OCI-LY7 (cell line): ENCODE measurements at regions not wholly inside any gene's neighbourhood (a gene's known extent, or its start where the extent isn't known, plus 50 kb on each side); places are given as distances from the start of the nearest gene placed in this dataset.

Experiments used
- BruUV-seq: library from RNA; stranded (reverse); fragments of 400-500 nt; replicated peaks from 2 replicates; lab custom pipeline; 2021; lab: Mats Ljungman, UMichigan
- CTCF ChIA-PET: fragments of 300-600 bp; sonication (Branson Sonifier 250); formaldehyde crosslinking; loops from one replicate; lab custom pipeline; 2022; ENCODE audit warnings: antibody characterized with exemption; ENCODE audit not compliant: unreplicated experiment; lab: Charles Lee
- POLR2A ChIA-PET: fragments of 300-600 bp; sonication (Branson Sonifier 250); formaldehyde crosslinking; loops from one replicate; lab custom pipeline; 2022; ENCODE audit warnings: antibody characterized with exemption; lab: Charles Lee
- DNase-seq: peaks from one replicate; pipeline ENCODE4 v3.0.0-alpha.2; 2015; ENCODE audit warnings: low spot score
- H2AFZ ChIP-seq: fragments of 200-600 bp; sonication (generic), shearing (Covaris generic); 2 replicates; pipeline ENCODE4 v1.6.1; 2014; ENCODE audit warnings: mild to moderate bottlenecking, antibody characterized with exemption, low read length, moderate library complexity
- H3K27ac ChIP-seq: fragments of 200-600 bp; sonication (generic); 2 replicates; pipeline ENCODE4 v1.5.1; 2014; ENCODE audit warnings: mixed run types, low read depth, mild to moderate bottlenecking, moderate library complexity, low read length, inconsistent platforms; ENCODE audit not compliant: poor library complexity, severe bottlenecking
- H3K36me3 ChIP-seq: fragments of 200-600 bp; sonication (generic); 2 replicates; pipeline ENCODE4 v1.6.1; 2014; ENCODE audit warnings: mild to moderate bottlenecking, antibody characterized with exemption, low read length, moderate library complexity, mixed read lengths; ENCODE audit not compliant: insufficient read depth
- H3K4me1 ChIP-seq: fragments of 200-600 bp; sonication (generic); 2 replicates; pipeline ENCODE4 v1.5.1; 2014; ENCODE audit warnings: mild to moderate bottlenecking, low read length; ENCODE audit not compliant: insufficient read depth, poor library complexity, severe bottlenecking
- H3K4me2 ChIP-seq: fragments of 200-600 bp; sonication (generic); 2 replicates; pipeline ENCODE4 v1.6.1; 2014; ENCODE audit warnings: mild to moderate bottlenecking, low read length
- H3K4me3 ChIP-seq: fragments of 200-600 bp; sonication (generic); 2 replicates; pipeline ENCODE4 v1.5.1; 2014; ENCODE audit warnings: mild to moderate bottlenecking, low read depth, low read length; ENCODE audit not compliant: poor library complexity, severe bottlenecking
- H3K79me2 ChIP-seq: fragments of 200-600 bp; sonication (generic); 2 replicates; pipeline ENCODE4 v1.6.1; 2016; ENCODE audit warnings: low read depth, mild to moderate bottlenecking, low read length, moderate library complexity, mixed read lengths; ENCODE audit not compliant: insufficient read depth
- H3K9me2 ChIP-seq: fragments of 200-600 bp; sonication (generic); 2 replicates; pipeline ENCODE4 v1.6.1; 2016; ENCODE audit warnings: mild to moderate bottlenecking, low read length, mixed read lengths; ENCODE audit not compliant: insufficient read depth
- H3K9me3 ChIP-seq: fragments of 200-600 bp; sonication (generic); 2 replicates; pipeline ENCODE4 v1.6.1; 2014; ENCODE audit warnings: mild to moderate bottlenecking, mixed run types, low read length, mixed read lengths
- H4K20me1 ChIP-seq: fragments of 200-600 bp; sonication (generic); 2 replicates; pipeline ENCODE4 v1.6.1; 2014; ENCODE audit warnings: mild to moderate bottlenecking, antibody characterized with exemption, low read length, moderate library complexity, mixed read lengths; ENCODE audit not compliant: insufficient read depth
- CTCF ChIP-seq: fragments of 200-600 bp; sonication (generic); conservative IDR thresholded peaks from 2 replicates; pipeline ENCODE4 v1.5.1; 2014; ENCODE audit warnings: mild to moderate bottlenecking, antibody characterized with exemption, low read length, moderate library complexity, mixed read lengths
- EZH2phosphoT487 ChIP-seq: fragments of 200-600 bp; sonication (generic); IDR thresholded peaks from 2 replicates; pipeline ENCODE4 v1.6.1; 2018; ENCODE audit warnings: low read depth, borderline replicate concordance, mild to moderate bottlenecking, mixed run types, antibody characterized with exemption, low read length, moderate library complexity, mixed read lengths
- intact Hi-C: fragments of 100-400 bp; cut with micrococcal nuclease; formaldehyde crosslinking; loops from one replicate; pipeline ENCODE4 v1.10.0; 2022; ENCODE audit not compliant: unreplicated experiment

DNA sequence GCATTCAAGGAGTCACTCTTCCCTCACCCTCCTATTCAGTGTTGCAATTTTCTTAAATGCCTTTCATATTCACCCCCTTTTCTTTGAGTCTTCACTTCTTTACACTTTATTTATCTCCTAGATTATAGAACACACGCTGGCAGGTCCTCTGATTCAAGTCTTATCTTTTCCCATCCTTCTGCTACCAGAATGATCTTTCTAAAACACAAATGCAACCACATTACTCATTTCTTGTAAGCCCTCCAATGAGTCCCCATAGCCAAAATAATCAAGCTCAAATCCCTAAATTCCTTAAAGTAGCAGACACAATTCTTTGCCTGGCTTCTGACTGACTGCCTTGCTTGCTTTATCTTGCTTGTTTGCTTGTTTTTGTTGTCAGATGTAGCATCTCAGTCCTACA is 920.0 kb downstream of the TFAP2A start:
- Histone ChIP-seq H3K4me3 (no peak overlapping the region), H3K79me2 (no peaks in the 10 kb centered on the region), H3K4me1 (no peaks in the 10 kb centered on the region), H3K9me2 (no peaks in the 10 kb centered on the region), H3K27ac (no peak overlapping the region), H2AFZ (no peak overlapping the region), H4K20me1 (no peaks in the 10 kb centered on the region), H3K9me3 (no peaks in the 10 kb centered on the region), H3K4me2 (no peak overlapping the region), H3K36me3 (no peaks in the 10 kb centered on the region)
- DNase-seq, result no peak
- CTCF ChIA-PET, result no interaction called here
- intact Hi-C loops, result no loop called here
- no TSS peak for BruUV-seq
- POLR2A ChIA-PET, result interaction anchor here (0.6 to 0.7 kb wide), 3 partner anchors 10 to 313 kb away, joined by 3 to 4 read pairs (median 4); no protein-coding TSS in a partner anchor
- no peak for TF ChIP-seq CTCF
- TF ChIP-seq EZH2phosphoT487, result no peak

- Histone ChIP-seq H4K20me1 (no peaks in the 10 kb centered on the region), H3K27ac (no peak overlapping the region), H2AFZ (no peak overlapping the region), H3K79me2 (no peaks in the 10 kb centered on the region), H3K9me3 (no peaks in the 10 kb centered on the region), H3K36me3 (no peaks in the 10 kb centered on the region), H3K4me3 (no peak overlapping the region), H3K4me2 (no peak overlapping the region), H3K4me1 (no peaks in the 10 kb centered on the region), H3K9me2 (no peaks in the 10 kb centered on the region)
- TF ChIP-seq EZH2phosphoT487 (no peak), CTCF (no peak)
- POLR2A ChIA-PET, result interaction anchor here (0.6 to 1.7 kb wide), 2 partner anchors 44 to 71 kb away, joined by 3 to 4 read pairs; no protein-coding TSS in a partner anchor
- no peak for DNase-seq
- intact Hi-C loops, result no loop called here
- CTCF ChIA-PET, result no interaction called here
- BruUV-seq, result no TSS peak
Observed at GRCh38 chr6:9492790-9493189, 922.1 kb downstream of the TFAP2A start.

- TF ChIP-seq CTCF (no peak), EZH2phosphoT487 (no peak)
- ChIA-PET POLR2A (interaction anchor here (0.6 kb wide), 1 partner anchor 66 kb away, joined by 3 read pairs; no protein-coding TSS in a partner anchor), CTCF (no interaction called here)
- no peak for DNase-seq
- Histone ChIP-seq H3K27ac (no peak overlapping the region), H3K4me3 (no peak overlapping the region), H4K20me1 (no peaks in the 10 kb centered on the region), H3K9me3 (no peaks in the 10 kb centered on the region), H3K4me1 (no peaks in the 10 kb centered on the region), H2AFZ (no peak overlapping the region), H3K79me2 (no peaks in the 10 kb centered on the region), H3K9me2 (no peaks in the 10 kb centered on the region), H3K36me3 (no peaks in the 10 kb centered on the region), H3K4me2 (no peak overlapping the region)
- intact Hi-C loops, result no loop called here
- BruUV-seq, result no TSS peak
Observed at GRCh38 chr6:9487128-9487527, 927.7 kb downstream of the TFAP2A start.
